Left lung (tissue), 4 donors: ENCODE measurements at regions not wholly inside any gene's neighbourhood (a gene's known extent, or its start where the extent isn't known, plus 50 kb on each side); places are given as distances from the start of the nearest gene placed in this dataset.

ENCODE experiments used
- ATAC-seq: fragments of 200-7000 bp; cut with Tn5 transposase; one replicate; pipeline ENCODE4 v1.9.1; 2020; ENCODE audit warnings: moderate library complexity
- DNase-seq, 4 donors: peaks; one replicate each; pipeline ENCODE4 v3.0.0-alpha.2; 2013 to 2020
- H3K27ac ChIP-seq, 2 donors: fragments of 200-600 bp; sonication (generic) in 1 of 2; one replicate each; pipeline versions ENCODE4 v1.5.0 to v1.8.0; 2020 to 2021
- H3K27me3 ChIP-seq, 2 donors: fragments of 200-600 bp; sonication (generic) in 1 of 2; one replicate each; pipeline versions ENCODE4 v1.5.0 to v1.8.0; 2020 to 2021
- H3K36me3 ChIP-seq, 2 donors: fragments of 200-600 bp; sonication (generic) in 1 of 2; one replicate each; pipeline versions ENCODE4 v1.5.0 to v1.8.0; 2020 to 2021
- H3K4me1 ChIP-seq, 2 donors: fragments of 200-600 bp; one replicate each; pipeline ENCODE4 v1.8.0; 2021
- H3K4me3 ChIP-seq, 2 donors: fragments of 200-600 bp; sonication (generic) in 1 of 2; one replicate each; pipeline versions ENCODE4 v1.5.0 to v1.8.0; 2020 to 2021; ENCODE audit warnings: mild to moderate bottlenecking in 1 of 2
- H3K9me3 ChIP-seq, 2 donors: fragments of 200-600 bp; sonication (generic) in 1 of 2; one replicate each; pipeline versions ENCODE4 v1.5.0 to v1.8.0; 2020 to 2021
- CTCF ChIP-seq, 2 donors: fragments of 200-600 bp; sonication (generic) in 1 of 2; IDR thresholded peaks; one replicate each; pipeline versions ENCODE4 v1.5.0 to v1.8.0; 2021; ENCODE audit warnings: antibody characterized with exemption in 2 of 2
- intact Hi-C, 2 donors: fragments of 100-400 bp; cut with DNase I; formaldehyde crosslinking; loops; one replicate each; pipeline versions ENCODE4 v1.11.2 to v1.14.2; 2022
- donor health status: DM: no; HTN: yes; CAD: no.
- donor health status: DM: no; HTN: no; CAD: no.

- H3K9me3 ChIP-seq: no peaks in the 10 kb centered on the region
- H3K27me3 ChIP-seq: peaks cover 0 to 9% of the 10 kb centered on the region in 2 donors
- no peak overlapping the region for H3K27ac ChIP-seq
- no peaks in the 10 kb centered on the region for H3K4me1 ChIP-seq
- no peaks in the 10 kb centered on the region for H3K36me3 ChIP-seq
- TF ChIP-seq CTCF (IDR thresholded peaks at IDR 0.05): no peak
- no peak overlapping the region for H3K4me3 ChIP-seq
- ATAC-seq (peak; percentile 67), DNase-seq (no peak)
- intact Hi-C loops: no loop called here
Observed at GRCh38 chr12:65565601-65566560, 258.4 kb upstream of the HMGA2 start.

- DNase-seq: no peak
- H3K4me3 ChIP-seq: no peak overlapping the region
- no peaks in the 10 kb centered on the region for H3K36me3 ChIP-seq
- H3K27ac ChIP-seq: no peak overlapping the region
- intact Hi-C loops: no loop called here
- no peaks in the 10 kb centered on the region for H3K4me1 ChIP-seq
- H3K27me3 ChIP-seq: peaks cover 0 to 9% of the 10 kb centered on the region in 2 donors
- no peak for TF ChIP-seq CTCF (IDR thresholded peaks at IDR 0.05)
- no peaks in the 10 kb centered on the region for H3K9me3 ChIP-seq
- no peak for ATAC-seq
Observed at GRCh38 chr12:65566751-65567150, 257.5 kb upstream of the HMGA2 start.

GRCh38 chr12:65567820-65568219 is 256.5 kb upstream of the HMGA2 start:
- Histone ChIP-seq H3K4me3 (no peak overlapping the region), H3K9me3 (no peaks in the 10 kb centered on the region), H3K27me3 (peaks cover 0 to 9% of the 10 kb centered on the region in 2 donors), H3K36me3 (no peaks in the 10 kb centered on the region), H3K4me1 (no peaks in the 10 kb centered on the region), H3K27ac (no peak overlapping the region)
- no peak for ATAC-seq
- no peak for DNase-seq
- intact Hi-C loops: no loop called here
- no peak for TF ChIP-seq CTCF (IDR thresholded peaks at IDR 0.05)

GRCh38 chr12:65568517-65568916 is 255.8 kb upstream of the HMGA2 start:
- H3K27ac ChIP-seq: no peak overlapping the region
- intact Hi-C loops: no loop called here
- peak in 1 of 4 donors; percentile 21 for DNase-seq
- no peak for ATAC-seq
- no peaks in the 10 kb centered on the region for H3K4me1 ChIP-seq
- no peaks in the 10 kb centered on the region for H3K9me3 ChIP-seq
- TF ChIP-seq CTCF (IDR thresholded peaks at IDR 0.05): no peak
- H3K4me3 ChIP-seq: no peak overlapping the region
- H3K27me3 ChIP-seq: peaks cover 0 to 9% of the 10 kb centered on the region in 2 donors
- no peaks in the 10 kb centered on the region for H3K36me3 ChIP-seq

- DNase-seq: no peak
- H3K27ac ChIP-seq: no peak overlapping the region
- no peaks in the 10 kb centered on the region for H3K36me3 ChIP-seq
- no peaks in the 10 kb centered on the region for H3K4me1 ChIP-seq
- no peak for ATAC-seq
- H3K9me3 ChIP-seq: peaks cover 0 to 17% of the 10 kb centered on the region in 2 donors
- no peak overlapping the region for H3K4me3 ChIP-seq
- intact Hi-C loops: no loop called here
- no peak for TF ChIP-seq CTCF (IDR thresholded peaks at IDR 0.05)
- peaks cover 0 to 8% of the 10 kb centered on the region in 2 donors for H3K27me3 ChIP-seq
Observed at GRCh38 chr12:65570451-65571130, 253.7 kb upstream of the HMGA2 start.
